IMR-90 (cell line): ENCODE measurements at regions not wholly inside any gene's neighbourhood (a gene's known extent, or its start where the extent isn't known, plus 50 kb on each side); places are given as distances from the start of the nearest gene placed in this dataset.

ENCODE experiments used
- ATAC-seq: fragments of 200-7000 bp; cut with Tn5 transposase; 2 replicates; pipeline ENCODE4 v1.9.1; 2020; ENCODE audit warnings: low read depth, mild to moderate bottlenecking, moderate library complexity
- BruUV-seq: library from RNA; stranded (reverse); fragments of 400-500 nt; replicated peaks from 2 replicates; lab custom pipeline; 2021; lab: Mats Ljungman, UMichigan
- CTCF ChIA-PET: fragments of 300-600 bp; formaldehyde crosslinking; extraction: SDS; loops from one replicate; lab custom pipeline; 2021; ENCODE audit warnings: antibody characterized with exemption; lab: Yijun Ruan, JAX
- POLR2A ChIA-PET: fragments of 300-600 bp; sonication (Branson Sonifier 250); formaldehyde crosslinking; loops from one replicate; lab custom pipeline; 2022; ENCODE audit warnings: antibody characterized with exemption; ENCODE audit not compliant: unreplicated experiment; lab: Charles Lee
- DNase-seq: peaks from one replicate; pipeline ENCODE4 v3.0.0; 2013
- H2AFZ ChIP-seq: replicated peaks from 2 replicates; pipeline ENCODE3; 2013; ENCODE audit warnings: low read length, mild to moderate bottlenecking; ENCODE audit not compliant: poor library complexity
- H2AK5ac ChIP-seq: 2 replicates; pipeline ENCODE4 v1.6.1; 2013; ENCODE audit warnings: low read depth, low read length, inconsistent platforms
- H2AK9ac ChIP-seq: replicated peaks from 2 replicates; pipeline ENCODE3; 2013; ENCODE audit warnings: mild to moderate bottlenecking, low read depth, low read length, moderate library complexity; ENCODE audit not compliant: poor library complexity
- H2BK120ac ChIP-seq: 2 replicates; pipeline ENCODE4 v1.6.1; 2013; ENCODE audit warnings: low read depth, low read length, inconsistent platforms
- H2BK15ac ChIP-seq: 3 replicates; pipeline ENCODE4 v1.6.1; 2013; ENCODE audit warnings: low read depth, low read length, inconsistent platforms
- H2BK20ac ChIP-seq: 2 replicates; pipeline ENCODE4 v1.6.1; 2013; ENCODE audit warnings: low read depth, mild to moderate bottlenecking, inconsistent platforms, low read length, moderate library complexity
- H2BK5ac ChIP-seq: 2 replicates; pipeline ENCODE4 v1.6.1; 2013; ENCODE audit warnings: mild to moderate bottlenecking, low read depth, low read length, inconsistent platforms; ENCODE audit not compliant: poor library complexity, severe bottlenecking
- H3K14ac ChIP-seq: replicated peaks from 2 replicates; pipeline ENCODE4 v1.6.1; 2013; ENCODE audit warnings: low read depth, low read length, inconsistent platforms
- H3K18ac ChIP-seq: 2 replicates; pipeline ENCODE4 v1.6.1; 2013; ENCODE audit warnings: low read depth, low read length, control low read depth
- H3K23ac ChIP-seq: 2 replicates; pipeline ENCODE4 v1.6.1; 2013; ENCODE audit warnings: low read depth, low read length, inconsistent platforms
- H3K27ac ChIP-seq: 2 replicates; pipeline ENCODE4 v1.5.1; 2013; ENCODE audit warnings: mild to moderate bottlenecking, control low read depth, low read length; ENCODE audit not compliant: insufficient read depth
- H3K27me3 ChIP-seq: 2 replicates; pipeline ENCODE4 v1.6.1; 2013; ENCODE audit warnings: low read length; ENCODE audit not compliant: control insufficient read depth, insufficient read depth
- H3K36me3 ChIP-seq: 2 replicates; pipeline ENCODE4 v1.6.1; 2013; ENCODE audit warnings: low read length, mixed read lengths; ENCODE audit not compliant: control insufficient read depth, insufficient read depth
- H3K4ac ChIP-seq: 2 replicates; pipeline ENCODE4 v1.6.1; 2013; ENCODE audit warnings: low read depth, low read length, inconsistent platforms
- H3K4me1 ChIP-seq: 2 replicates; pipeline ENCODE4 v1.6.1; 2013; ENCODE audit warnings: low read length, mixed read lengths; ENCODE audit not compliant: control insufficient read depth, insufficient read depth
- H3K4me2 ChIP-seq: 2 replicates; pipeline ENCODE4 v1.6.1; 2013; ENCODE audit warnings: low read depth, mild to moderate bottlenecking, control low read depth, low read length, moderate library complexity
- H3K4me3 ChIP-seq: 2 replicates; pipeline ENCODE4 v1.5.1; 2013; ENCODE audit warnings: low read depth, mild to moderate bottlenecking, control low read depth, low read length, moderate library complexity; ENCODE audit not compliant: insufficient read depth
- H3K56ac ChIP-seq: 2 replicates; pipeline ENCODE4 v1.6.1; 2013; ENCODE audit warnings: low read length, inconsistent platforms; ENCODE audit not compliant: insufficient read depth; ENCODE audit errors: extremely low read depth
- H3K79me1 ChIP-seq, 2 experiments: 2 replicates each; pipeline ENCODE4 v1.6.1; 2013; ENCODE audit warnings: low read length in 2 of 2, inconsistent platforms in 1 of 2, low read depth in 1 of 2
- H3K9ac ChIP-seq: 2 replicates; pipeline ENCODE4 v1.6.1; 2013; ENCODE audit warnings: low read depth, low read length, control low read depth
- H3K9me1 ChIP-seq: 2 replicates; pipeline ENCODE4 v1.6.1; 2013; ENCODE audit warnings: low read length, inconsistent platforms; ENCODE audit not compliant: insufficient read depth
- H3K9me3 ChIP-seq: 2 replicates; pipeline ENCODE4 v1.6.1; 2013; ENCODE audit warnings: low read length; ENCODE audit not compliant: control insufficient read depth, insufficient read depth
- H4K20me1 ChIP-seq: 2 replicates; pipeline ENCODE4 v1.6.1; 2013; ENCODE audit warnings: low read length, inconsistent platforms; ENCODE audit not compliant: insufficient read depth
- H4K5ac ChIP-seq: 2 replicates; pipeline ENCODE4 v1.6.1; 2013; ENCODE audit warnings: mild to moderate bottlenecking, low read depth, low read length, control low read depth
- H4K8ac ChIP-seq, 2 experiments: 2 replicates each; pipeline ENCODE4 v1.6.1; 2013; ENCODE audit warnings: low read depth in 2 of 2, low read length in 2 of 2, control low read depth in 1 of 2, inconsistent platforms in 1 of 2
- H4K91ac ChIP-seq: 2 replicates; pipeline ENCODE4 v1.6.1; 2013; ENCODE audit warnings: low read depth, low read length, inconsistent platforms; ENCODE audit not compliant: insufficient read depth
- CEBPB ChIP-seq: IDR thresholded peaks from 2 replicates; pipeline ENCODE4 v1.6.1; 2012; ENCODE audit warnings: low read depth, low read length, improper control_type of control experiment
- MAZ ChIP-seq: IDR thresholded peaks from 2 replicates; pipeline ENCODE4 v1.6.1; 2012; ENCODE audit warnings: low read depth, mild to moderate bottlenecking, low read length, improper control_type of control experiment, moderate library complexity, borderline replicate concordance
- MXI1 ChIP-seq: IDR thresholded peaks from 2 replicates; pipeline ENCODE4 v1.6.1; 2012; ENCODE audit warnings: low read depth, mild to moderate bottlenecking, low read length, moderate library complexity, borderline replicate concordance
- POLR2A ChIP-seq: IDR thresholded peaks from 2 replicates; pipeline ENCODE4 v1.6.1; 2012; ENCODE audit warnings: mild to moderate bottlenecking, low read depth, low read length
- RCOR1 ChIP-seq: IDR thresholded peaks from 2 replicates; pipeline ENCODE4 v1.6.1; 2012; ENCODE audit warnings: mild to moderate bottlenecking, low read length, improper control_type of control experiment; ENCODE audit not compliant: insufficient replicate concordance
- RFX5 ChIP-seq: IDR thresholded peaks from 2 replicates; pipeline ENCODE4 v1.8.0; 2012; ENCODE audit warnings: low read depth, mild to moderate bottlenecking, low read length, moderate library complexity
- WGBS, 2 experiments: methylation state at CpG; one replicate each; pipeline versions ENCODE4 v1.1.5 to v1.1.7; 2013; ENCODE audit warnings: missing lambda C conversion rate in 2 of 2; ENCODE audit not compliant: insufficient read length in 1 of 2; ENCODE audit errors: extremely low coverage in 2 of 2; 5-methylcytosine and 5-hydroxymethylcytosine counted together
- dilution Hi-C: fragments of 300-500 bp; cut with HindIII; formaldehyde crosslinking; loops from one replicate; pipeline ENCODE4 v1.14.3; 2018; ENCODE audit warnings: low sequenced_read_pairs; ENCODE audit not compliant: unreplicated experiment
- in situ Hi-C: fragments of 300-500 bp; cut with MboI; formaldehyde crosslinking; loops from 3 replicates; pipeline ENCODE4 v1.14.3; 2019; ENCODE audit warnings: low sequenced_read_pairs, inconsistent platforms, mixed read lengths
- intact Hi-C: fragments of 100-400 bp; cut with micrococcal nuclease; formaldehyde crosslinking; loops from 2 replicates; pipeline ENCODE4 v1.10.0; 2022
- TF ChIP-seq, protein P1 (sequence below): conservative IDR thresholded peaks from 2 replicates; pipeline ENCODE4 v1.5.1; 2012; ENCODE audit warnings: mild to moderate bottlenecking, low read depth, low read length, improper control_type of control experiment
- TF ChIP-seq, protein P2 (sequence below): fragments of 150-350 bp; IDR thresholded peaks from 2 replicates; pipeline ENCODE4 v1.6.1; 2017; ENCODE audit warnings: mild to moderate bottlenecking, antibody characterized with exemption, low read length, low read depth

DNA sequence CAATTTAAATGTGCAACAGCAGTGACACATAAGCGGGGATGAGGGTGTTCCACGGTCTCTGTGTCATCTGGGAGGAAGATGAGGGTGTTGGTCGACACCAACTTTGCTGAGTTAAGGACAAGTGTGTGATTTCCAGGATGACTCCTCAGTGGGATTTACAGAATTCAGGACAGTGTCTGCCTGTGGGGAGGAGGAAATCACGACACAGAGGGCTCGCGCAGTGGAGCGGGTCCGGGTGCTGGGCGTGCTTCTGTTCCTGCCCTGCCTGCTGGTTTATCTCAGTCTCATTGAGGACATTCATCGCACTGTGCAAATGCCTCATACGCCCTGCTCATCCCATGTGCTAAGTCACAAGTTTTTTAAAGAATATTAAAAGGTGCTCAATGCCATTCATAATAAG lies 73.7 kb upstream of the ADAMTS2 start:
- no peak overlapping the region for H3K18ac ChIP-seq
- CTCF ChIA-PET: no interaction called here
- in situ Hi-C loops: no loop called here
- no peak overlapping the region for H2BK20ac ChIP-seq
- H2BK120ac ChIP-seq: no peak overlapping the region
- DNase-seq: no peak
- no peak overlapping the region for H3K56ac ChIP-seq
- TF ChIP-seq, protein P1, sequence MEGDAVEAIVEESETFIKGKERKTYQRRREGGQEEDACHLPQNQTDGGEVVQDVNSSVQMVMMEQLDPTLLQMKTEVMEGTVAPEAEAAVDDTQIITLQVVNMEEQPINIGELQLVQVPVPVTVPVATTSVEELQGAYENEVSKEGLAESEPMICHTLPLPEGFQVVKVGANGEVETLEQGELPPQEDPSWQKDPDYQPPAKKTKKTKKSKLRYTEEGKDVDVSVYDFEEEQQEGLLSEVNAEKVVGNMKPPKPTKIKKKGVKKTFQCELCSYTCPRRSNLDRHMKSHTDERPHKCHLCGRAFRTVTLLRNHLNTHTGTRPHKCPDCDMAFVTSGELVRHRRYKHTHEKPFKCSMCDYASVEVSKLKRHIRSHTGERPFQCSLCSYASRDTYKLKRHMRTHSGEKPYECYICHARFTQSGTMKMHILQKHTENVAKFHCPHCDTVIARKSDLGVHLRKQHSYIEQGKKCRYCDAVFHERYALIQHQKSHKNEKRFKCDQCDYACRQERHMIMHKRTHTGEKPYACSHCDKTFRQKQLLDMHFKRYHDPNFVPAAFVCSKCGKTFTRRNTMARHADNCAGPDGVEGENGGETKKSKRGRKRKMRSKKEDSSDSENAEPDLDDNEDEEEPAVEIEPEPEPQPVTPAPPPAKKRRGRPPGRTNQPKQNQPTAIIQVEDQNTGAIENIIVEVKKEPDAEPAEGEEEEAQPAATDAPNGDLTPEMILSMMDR: no peak
- TF ChIP-seq RFX5 (no peak), MXI1 (no peak), CEBPB (no peak), RCOR1 (no peak), MAZ (no peak), POLR2A (no peak)
- TF ChIP-seq, protein P2, sequence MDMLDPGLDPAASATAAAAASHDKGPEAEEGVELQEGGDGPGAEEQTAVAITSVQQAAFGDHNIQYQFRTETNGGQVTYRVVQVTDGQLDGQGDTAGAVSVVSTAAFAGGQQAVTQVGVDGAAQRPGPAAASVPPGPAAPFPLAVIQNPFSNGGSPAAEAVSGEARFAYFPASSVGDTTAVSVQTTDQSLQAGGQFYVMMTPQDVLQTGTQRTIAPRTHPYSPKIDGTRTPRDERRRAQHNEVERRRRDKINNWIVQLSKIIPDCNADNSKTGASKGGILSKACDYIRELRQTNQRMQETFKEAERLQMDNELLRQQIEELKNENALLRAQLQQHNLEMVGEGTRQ: no peak
- H3K4me2 ChIP-seq: no peak overlapping the region
- no peaks in the 10 kb centered on the region for H3K36me3 ChIP-seq
- no peak overlapping the region for H2AK5ac ChIP-seq
- no peak overlapping the region for H4K8ac ChIP-seq
- no peaks in the 10 kb centered on the region for H3K9me3 ChIP-seq
- H3K4ac ChIP-seq: no peak overlapping the region
- H3K9ac ChIP-seq: no peak overlapping the region
- intact Hi-C loops: no loop called here
- POLR2A ChIA-PET: no interaction called here
- no peak overlapping the region for H2BK15ac ChIP-seq
- peaks cover 17% of the 10 kb centered on the region for H3K27me3 ChIP-seq
- no peak overlapping the region for H3K4me3 ChIP-seq
- 50% methylated on average over 2 of the region's 11 CpGs; no CpG with 5 or more reads in 1 of the 2 experiments for WGBS, 2 experiments
- no peak overlapping the region for H4K91ac ChIP-seq
- H2AK9ac ChIP-seq: no peak overlapping the region
- no peak overlapping the region for H2AFZ ChIP-seq
- no TSS peak for BruUV-seq
- H3K9me1 ChIP-seq: no peaks in the 10 kb centered on the region
- no peak overlapping the region for H4K5ac ChIP-seq
- H3K27ac ChIP-seq: no peak overlapping the region
- no peaks in the 10 kb centered on the region for H3K79me1 ChIP-seq
- no peaks in the 10 kb centered on the region for H4K20me1 ChIP-seq
- H3K14ac ChIP-seq: no peak overlapping the region
- no peaks in the 10 kb centered on the region for H3K4me1 ChIP-seq
- no peak for ATAC-seq
- H2BK5ac ChIP-seq: no peak overlapping the region
- dilution Hi-C loops: no loop called here
- no peak overlapping the region for H3K23ac ChIP-seq
